Occipital lobe (tissue), 1 donor: ENCODE measurements at regions not wholly inside any gene's neighbourhood (a gene's known extent, or its start where the extent isn't known, plus 50 kb on each side); places are given as distances from the start of the nearest gene placed in this dataset.
"Not testable (repeated sequence)": the region's sequence is repeated elsewhere in the genome, so short reads cannot be mapped to it uniquely, and the experiment has no call there.

Source experiments
- DNase-seq: peaks from one replicate; lab custom pipeline; 2025; lab: John Stamatoyannopoulos, UW

GRCh38 chr3:152667267-152667666 is 167.7 kb upstream of the P2RY1 start:
- no peak for DNase-seq

DNA sequence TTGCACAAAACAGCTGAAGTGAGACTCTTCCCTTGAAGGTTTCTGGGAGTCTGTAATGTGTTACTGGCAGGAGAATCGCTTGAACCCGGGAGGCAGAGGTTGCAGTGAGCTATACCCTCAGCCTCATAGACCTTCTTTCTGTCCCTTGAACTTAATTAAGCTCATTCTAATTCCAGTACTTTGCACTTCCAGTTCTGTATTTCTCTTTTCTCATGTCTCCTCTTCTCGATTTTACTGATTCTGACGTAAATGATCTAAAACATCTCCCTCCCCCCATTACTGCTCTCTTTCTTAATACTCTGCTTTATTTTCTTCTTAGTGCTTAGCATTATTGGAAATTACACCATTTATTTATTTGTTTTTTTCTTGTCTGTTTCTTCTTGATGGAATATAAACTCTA is 165.4 kb upstream of the P2RY1 start:
- no peak for DNase-seq

DNA sequence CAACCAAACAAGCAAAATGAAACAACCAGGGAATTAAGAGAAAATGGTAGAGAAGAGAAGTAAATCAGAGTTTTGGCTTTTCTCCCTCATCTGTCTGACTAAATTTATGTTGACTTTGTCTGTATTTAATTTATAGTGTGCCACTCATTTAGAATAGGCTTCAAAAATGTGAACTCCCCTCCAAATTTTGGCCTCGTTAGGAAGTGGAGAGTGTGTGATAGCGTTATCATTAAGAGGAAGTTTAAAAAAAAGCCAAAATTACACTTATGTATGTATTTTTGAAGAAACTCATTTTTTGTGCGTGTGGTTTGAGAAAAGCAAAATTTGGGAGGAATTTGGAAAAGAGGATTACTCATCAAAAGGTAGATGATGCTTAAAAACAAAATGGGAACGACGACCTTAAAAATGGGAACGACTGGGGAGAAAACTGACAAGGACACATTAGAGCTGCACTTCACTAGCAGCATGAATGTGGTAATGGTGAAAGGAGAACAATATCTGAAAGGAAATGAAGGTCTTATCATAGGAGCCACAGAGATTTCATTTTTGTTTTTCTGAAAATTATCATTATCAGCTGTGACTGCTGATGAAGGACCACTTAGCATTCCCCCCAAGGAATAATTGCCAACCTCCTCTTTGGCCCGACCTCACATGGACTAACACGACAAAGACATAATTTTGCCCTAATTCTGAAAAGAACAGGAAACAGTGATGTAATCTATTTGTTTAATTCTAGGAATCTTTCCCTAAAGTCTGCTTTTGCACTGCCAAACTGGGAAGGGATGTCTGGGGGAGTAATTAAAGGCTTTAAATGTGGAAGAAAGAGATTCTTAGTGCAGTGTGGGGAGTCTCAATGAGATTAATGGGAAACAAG is 163.2 kb upstream of the P2RY1 start:
- no peak for DNase-seq

DNA sequence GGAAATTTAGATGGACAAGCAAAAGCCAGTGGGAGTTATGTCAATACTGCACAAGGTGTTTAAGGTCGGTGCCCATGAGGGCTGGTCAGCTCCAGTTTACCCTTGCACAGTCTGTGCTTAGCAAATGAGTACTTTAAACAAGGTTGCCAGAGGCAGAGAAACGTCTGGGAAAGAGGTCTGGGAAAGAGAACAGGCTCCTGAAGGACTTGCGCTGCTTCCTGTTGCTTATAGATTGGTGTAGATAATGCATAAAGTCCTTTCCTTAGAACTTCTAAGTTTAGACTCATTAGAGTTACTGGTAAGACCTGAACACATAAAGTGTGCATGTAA is 162.6 kb upstream of the P2RY1 start:
- DNase-seq: no peak

DNA sequence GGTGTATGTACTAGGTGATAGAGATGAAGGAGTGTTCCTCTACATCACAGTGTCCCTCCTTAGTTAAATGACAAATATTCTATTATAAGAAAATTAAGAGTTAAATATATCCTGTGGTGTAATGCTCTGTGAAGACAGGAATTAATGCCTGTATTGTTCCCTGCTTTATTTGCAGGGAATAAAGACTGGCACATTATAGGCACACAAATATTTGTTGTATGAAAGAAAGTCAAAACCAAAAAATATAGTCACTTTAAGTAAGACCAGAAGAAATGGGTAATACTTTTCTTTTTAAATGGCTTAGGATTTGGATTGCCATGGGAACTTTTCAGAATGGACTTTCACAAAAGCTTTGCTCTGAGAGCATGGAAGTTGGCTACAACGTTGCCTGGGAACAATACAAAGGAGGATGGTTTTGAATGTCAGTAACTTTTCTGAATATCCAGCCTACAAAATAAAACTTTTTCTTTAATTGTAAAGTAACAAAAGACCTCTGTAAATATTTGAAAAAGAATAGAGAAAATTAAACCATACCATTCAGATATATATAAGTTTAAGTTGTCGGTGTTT is 158.0 kb upstream of the P2RY1 start:
- DNase-seq: no peak

DNA sequence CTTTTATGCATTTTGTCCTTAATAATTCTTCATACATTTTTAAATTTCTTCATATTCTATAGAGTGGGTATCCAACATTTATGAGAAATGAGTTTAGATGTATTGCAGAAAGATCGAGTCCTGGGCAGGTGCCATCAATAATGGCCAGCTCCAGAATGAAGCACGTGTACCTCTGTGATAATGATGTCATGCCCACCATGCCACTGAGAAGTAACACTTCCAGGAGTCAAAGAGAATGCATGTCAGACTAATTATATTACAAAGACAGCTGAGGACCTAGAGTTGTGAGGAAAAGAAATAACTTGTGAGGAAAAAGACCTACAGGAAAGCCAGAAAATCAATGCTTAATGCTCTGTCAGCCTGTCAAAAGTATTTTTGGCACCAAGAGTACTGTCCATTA is 157.4 kb upstream of the P2RY1 start:
- DNase-seq: no peak

GRCh38 chr3:152682477-152682876 is 152.5 kb upstream of the P2RY1 start:
- no peak for DNase-seq

DNA sequence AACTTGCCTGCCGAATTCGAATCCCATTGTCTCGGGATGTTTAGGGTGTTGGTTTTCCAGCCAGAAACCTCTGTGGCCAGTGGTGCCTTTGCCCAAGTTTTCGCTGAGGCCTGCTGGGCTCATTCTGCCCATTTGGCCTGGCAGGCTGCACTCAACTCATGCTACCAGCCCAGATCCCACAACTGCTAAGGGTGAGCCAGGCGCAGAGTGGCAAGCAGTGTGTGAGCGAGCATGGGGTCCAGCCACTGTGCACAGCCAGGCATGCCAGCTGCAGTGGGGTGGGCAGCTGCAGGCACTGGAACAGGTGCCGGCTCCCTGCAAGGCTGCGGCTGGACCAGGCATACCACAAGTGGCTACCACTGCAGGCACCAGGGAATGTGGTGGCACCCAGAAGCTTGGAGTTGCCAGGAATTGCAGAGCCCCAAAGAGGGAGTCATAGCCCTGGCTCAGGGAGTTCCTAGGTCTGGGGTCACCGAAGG is 151.4 kb upstream of the P2RY1 start:
- no peak for DNase-seq

DNA sequence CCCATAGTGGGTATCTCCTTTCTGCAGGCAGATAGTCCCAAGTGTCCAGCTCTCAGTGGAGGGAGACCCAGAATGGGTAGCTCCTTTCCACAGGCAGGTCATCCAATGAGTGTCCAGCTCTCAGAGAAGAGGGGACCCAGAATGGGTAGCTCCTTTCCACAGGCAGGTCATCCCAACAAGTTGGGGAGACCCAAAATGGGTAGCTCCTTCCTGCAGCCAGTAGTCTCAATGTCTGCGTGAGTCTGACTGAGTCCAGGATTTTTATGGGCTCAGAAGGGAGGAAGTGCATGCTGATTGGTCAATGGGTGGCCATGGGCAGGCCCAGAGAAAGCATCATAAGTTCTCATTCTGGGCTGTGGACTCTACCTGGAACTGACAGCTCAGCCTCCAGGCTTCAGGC is 150.7 kb upstream of the P2RY1 start:
- DNase-seq: no peak

GRCh38 chr3:152688313-152688712 is 146.6 kb upstream of the P2RY1 start:
- DNase-seq: no peak

DNA sequence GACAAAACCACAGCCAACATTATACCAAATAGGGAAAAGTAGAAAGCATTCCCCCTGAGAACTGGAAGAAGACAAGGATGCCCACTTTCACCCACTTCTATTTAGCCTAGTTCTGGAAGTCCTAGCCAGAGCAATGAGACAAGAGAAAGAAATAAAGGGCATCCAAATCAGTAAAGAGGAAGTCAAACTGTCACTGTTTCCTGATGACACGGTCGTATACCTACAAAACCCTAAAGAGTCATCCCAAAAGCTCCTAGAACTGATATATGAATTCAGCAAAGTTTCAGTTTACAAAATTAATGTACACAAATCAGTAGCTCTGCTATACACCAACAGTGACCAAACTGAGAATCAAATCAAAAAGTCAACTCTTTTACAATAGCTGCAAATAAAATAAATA is 142.6 kb upstream of the P2RY1 start:
- not testable (repeated sequence) for DNase-seq

DNA sequence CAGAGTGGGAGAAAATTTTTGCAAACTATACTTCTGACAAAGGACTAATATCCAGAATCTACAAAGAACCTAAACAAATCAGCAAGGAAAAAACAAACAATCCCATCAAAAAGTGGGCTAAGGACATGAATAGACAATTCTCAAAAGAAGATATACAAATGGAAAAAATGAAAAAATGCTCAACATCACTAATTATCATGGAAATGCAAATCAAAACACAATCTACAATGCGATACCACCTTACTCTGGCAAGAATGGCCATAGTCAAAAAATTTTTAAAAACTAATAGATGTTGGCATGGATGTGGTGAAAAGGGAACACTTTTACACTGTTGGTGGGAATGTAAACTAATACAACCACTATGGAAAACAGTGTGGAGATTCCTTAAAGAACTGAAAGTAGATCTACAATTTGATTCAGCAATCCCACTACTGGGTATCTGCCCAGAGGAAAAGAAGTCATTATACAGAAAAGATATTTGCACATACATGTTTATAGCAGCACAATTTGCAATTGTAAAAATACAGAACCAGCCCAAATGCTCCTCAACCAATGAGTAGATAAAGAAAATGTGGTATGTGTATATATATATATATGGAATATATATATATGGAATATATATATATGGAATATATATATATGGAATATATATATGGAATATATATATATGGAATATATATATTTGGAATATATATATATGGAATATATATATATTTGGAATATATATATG is 141.2 kb upstream of the P2RY1 start:
- not testable (repeated sequence) for DNase-seq

- no peak for DNase-seq
Observed at GRCh38 chr3:152695840-152696239, 139.1 kb upstream of the P2RY1 start.

- no peak for DNase-seq
Observed at GRCh38 chr3:152696962-152697361, 138.0 kb upstream of the P2RY1 start.

GRCh38 chr3:152703245-152703890 is 131.6 kb upstream of the P2RY1 start:
- no peak for DNase-seq

GRCh38 chr3:152706991-152707713 is 127.8 kb upstream of the P2RY1 start:
- no peak for DNase-seq

GRCh38 chr3:152709659-152710058 is 125.3 kb upstream of the P2RY1 start:
- DNase-seq: no peak

DNA sequence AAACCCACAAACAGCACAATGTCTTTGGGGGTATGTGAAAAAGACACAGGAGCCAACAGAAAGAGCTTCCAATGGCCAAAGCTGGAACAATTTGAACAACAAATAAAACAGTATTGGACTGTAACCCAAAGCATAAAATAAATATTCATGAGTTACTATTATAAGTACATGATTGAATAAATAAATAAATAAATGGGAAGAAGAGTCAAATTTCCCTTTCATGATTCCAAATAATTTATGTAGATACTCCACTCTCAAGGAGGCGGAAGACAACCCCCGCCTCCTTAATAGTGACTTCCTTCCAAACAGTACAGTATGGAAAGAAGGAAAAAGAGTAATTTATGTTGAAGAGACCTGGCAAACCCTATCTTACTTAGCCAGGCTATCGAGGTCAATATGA is 124.4 kb upstream of the P2RY1 start:
- no peak for DNase-seq

GRCh38 chr3:152713989-152714388 is 120.9 kb upstream of the P2RY1 start:
- no peak for DNase-seq

DNA sequence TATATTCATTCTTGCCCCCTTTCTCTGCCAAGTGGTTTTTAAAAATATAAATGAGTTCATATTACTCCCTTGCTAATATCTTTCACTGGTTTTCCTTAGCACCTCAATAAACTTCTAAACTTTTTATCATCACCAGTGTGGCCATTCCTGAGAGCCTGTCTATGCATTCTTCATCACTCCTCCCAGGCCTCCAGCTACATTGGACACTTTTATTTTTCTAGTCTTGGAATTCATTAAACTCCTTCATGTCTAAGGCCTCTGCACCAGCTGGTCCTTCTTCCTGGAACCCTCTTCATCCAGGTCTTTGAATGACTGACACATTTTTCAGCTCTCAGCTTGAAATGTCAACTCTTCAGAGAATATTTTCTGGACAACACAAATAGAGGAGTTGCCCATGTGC is 120.4 kb upstream of the P2RY1 start:
- DNase-seq: no peak

DNA sequence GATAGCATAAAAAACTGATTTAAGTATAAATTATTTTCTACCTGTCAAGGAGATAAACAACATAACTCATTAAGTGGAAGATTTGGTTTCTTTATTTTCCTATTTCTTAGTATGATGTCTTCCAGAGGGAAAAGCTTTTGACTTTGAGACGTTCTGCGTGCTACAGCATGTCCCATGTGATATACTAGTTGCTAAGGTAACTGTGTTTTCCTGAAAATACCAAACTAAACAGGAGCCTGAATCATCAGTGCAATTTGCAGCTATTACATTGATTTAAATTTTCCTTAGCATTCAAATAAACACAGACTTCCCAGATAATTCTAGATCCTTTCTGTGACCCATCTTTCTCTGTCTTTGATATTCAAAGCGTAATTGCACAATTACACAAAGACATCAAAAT is 117.7 kb upstream of the P2RY1 start:
- DNase-seq: no peak
